ENCODE measurements at regions not wholly inside any gene's neighbourhood (a gene's known extent, or its start where the extent isn't known, plus 50 kb on each side); places are given as distances from the start of the nearest gene placed in this dataset.

- TF ChIP-seq CTCF (IDR thresholded peaks at IDR 0.05) (no peak), POLR2A (IDR thresholded peaks at IDR 0.05) (no peak)
Observed at GRCh38 chr2:41729800-41730364, 317.9 kb upstream of the PKDCC start.

All from uterus (tissue), 2 donors.